ENCODE measurements at regions not wholly inside any gene's neighbourhood (a gene's known extent, or its start where the extent isn't known, plus 50 kb on each side); places are given as distances from the start of the nearest gene placed in this dataset.

GRCh38 chr11:26019386-26019785 lies 312.5 kb upstream of the ANO3 start:
- TF ChIP-seq, protein P1, sequence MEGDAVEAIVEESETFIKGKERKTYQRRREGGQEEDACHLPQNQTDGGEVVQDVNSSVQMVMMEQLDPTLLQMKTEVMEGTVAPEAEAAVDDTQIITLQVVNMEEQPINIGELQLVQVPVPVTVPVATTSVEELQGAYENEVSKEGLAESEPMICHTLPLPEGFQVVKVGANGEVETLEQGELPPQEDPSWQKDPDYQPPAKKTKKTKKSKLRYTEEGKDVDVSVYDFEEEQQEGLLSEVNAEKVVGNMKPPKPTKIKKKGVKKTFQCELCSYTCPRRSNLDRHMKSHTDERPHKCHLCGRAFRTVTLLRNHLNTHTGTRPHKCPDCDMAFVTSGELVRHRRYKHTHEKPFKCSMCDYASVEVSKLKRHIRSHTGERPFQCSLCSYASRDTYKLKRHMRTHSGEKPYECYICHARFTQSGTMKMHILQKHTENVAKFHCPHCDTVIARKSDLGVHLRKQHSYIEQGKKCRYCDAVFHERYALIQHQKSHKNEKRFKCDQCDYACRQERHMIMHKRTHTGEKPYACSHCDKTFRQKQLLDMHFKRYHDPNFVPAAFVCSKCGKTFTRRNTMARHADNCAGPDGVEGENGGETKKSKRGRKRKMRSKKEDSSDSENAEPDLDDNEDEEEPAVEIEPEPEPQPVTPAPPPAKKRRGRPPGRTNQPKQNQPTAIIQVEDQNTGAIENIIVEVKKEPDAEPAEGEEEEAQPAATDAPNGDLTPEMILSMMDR (IDR thresholded peaks at IDR 0.05), result no peak

GRCh38 chr11:26021017-26021416 lies 310.9 kb upstream of the ANO3 start:
- TF ChIP-seq, protein P1 (IDR thresholded peaks at IDR 0.05), result no peak

- TF ChIP-seq, protein P1 (IDR thresholded peaks at IDR 0.05), result no peak
Measured at GRCh38 chr11:26023057-26023456, 308.9 kb upstream of the ANO3 start.

GRCh38 chr11:26025676-26026075 lies 306.3 kb upstream of the ANO3 start:
- TF ChIP-seq, protein P1 (IDR thresholded peaks at IDR 0.05), result no peak

- TF ChIP-seq, protein P1 (IDR thresholded peaks at IDR 0.05), result no peak
Measured at GRCh38 chr11:26026078-26026477, 305.9 kb upstream of the ANO3 start.

DNA sequence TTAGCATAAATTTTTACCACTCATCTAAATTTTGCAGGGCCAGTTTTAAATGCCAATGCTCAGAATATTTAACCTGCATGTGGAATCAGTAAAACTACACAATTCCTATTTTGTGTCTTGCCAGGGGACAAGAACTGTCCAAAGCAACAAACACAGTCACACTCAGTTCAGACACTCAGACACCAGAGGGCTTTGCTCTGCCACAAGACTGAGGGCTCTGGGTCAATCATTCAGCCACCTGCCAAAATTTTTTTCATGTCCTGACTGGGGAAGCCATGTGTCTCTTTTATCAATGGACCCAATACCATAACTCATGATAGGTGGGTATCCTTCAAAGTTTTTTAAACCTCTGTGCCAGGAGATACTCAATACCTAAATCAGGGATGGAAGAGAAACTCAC lies 304.0 kb upstream of the ANO3 start:
- TF ChIP-seq, protein P1 (IDR thresholded peaks at IDR 0.05), result no peak

DNA sequence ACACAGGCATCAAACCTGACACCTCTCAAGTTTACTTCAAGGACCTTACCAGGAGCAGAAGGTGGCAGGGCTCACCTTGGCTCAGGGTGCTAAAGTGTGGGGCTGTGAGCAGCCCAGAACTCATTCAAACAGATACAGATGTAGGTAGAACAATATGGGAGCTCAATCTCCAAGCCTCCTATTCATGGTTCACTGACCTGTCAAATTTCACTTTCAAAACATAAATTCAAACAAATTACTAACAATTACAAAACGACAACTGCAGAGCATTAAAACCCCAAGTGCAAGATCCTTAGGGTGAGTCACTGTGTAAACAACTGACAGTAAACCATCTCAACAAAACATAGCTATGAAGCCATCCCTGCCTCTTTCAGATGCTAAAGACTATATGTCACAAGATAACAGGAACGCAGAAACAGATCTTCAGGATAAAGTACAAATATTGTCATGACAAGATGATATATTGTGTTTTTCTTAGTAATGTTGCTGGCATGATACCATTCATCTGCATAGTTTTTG lies 303.5 kb upstream of the ANO3 start:
- TF ChIP-seq, protein P1 (IDR thresholded peaks at IDR 0.05), result no peak

- TF ChIP-seq, protein P1 (IDR thresholded peaks at IDR 0.05), result no peak
Measured at GRCh38 chr11:26030399-26030798, 301.5 kb upstream of the ANO3 start.
